ENCODE measurements at regions not wholly inside any gene's neighbourhood (a gene's known extent, or its start where the extent isn't known, plus 50 kb on each side); places are given as distances from the start of the nearest gene placed in this dataset.

DNA sequence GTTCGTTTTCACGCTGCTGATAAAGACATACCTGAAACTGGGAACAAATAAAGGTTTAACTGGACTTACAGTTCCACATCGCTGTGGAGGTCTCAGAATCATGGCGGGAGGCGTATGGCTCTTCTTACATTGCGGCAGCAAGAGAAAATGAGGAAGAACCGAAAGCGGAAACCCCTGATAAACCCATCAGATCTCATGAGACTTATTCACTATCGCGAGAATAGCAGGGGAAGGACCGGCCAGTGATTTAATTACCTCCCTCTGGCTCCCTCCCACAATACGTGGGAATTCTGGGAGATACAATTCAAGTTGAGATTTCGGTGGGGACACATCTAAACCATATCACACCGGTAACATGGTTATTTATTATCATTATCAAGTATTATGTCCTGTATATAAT is 2204.5 kb downstream of the ARAP2 start:
- TF ChIP-seq, protein P1, sequence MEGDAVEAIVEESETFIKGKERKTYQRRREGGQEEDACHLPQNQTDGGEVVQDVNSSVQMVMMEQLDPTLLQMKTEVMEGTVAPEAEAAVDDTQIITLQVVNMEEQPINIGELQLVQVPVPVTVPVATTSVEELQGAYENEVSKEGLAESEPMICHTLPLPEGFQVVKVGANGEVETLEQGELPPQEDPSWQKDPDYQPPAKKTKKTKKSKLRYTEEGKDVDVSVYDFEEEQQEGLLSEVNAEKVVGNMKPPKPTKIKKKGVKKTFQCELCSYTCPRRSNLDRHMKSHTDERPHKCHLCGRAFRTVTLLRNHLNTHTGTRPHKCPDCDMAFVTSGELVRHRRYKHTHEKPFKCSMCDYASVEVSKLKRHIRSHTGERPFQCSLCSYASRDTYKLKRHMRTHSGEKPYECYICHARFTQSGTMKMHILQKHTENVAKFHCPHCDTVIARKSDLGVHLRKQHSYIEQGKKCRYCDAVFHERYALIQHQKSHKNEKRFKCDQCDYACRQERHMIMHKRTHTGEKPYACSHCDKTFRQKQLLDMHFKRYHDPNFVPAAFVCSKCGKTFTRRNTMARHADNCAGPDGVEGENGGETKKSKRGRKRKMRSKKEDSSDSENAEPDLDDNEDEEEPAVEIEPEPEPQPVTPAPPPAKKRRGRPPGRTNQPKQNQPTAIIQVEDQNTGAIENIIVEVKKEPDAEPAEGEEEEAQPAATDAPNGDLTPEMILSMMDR (IDR thresholded peaks at IDR 0.05; ENCODE audit: insufficient read depth, low read depth, low read length): no peak
- no peak for DNase-seq (ENCODE audit: low read depth)
- no peak overlapping the region for H3K4me3 ChIP-seq (ENCODE audit: low read depth, low read length)

DNA sequence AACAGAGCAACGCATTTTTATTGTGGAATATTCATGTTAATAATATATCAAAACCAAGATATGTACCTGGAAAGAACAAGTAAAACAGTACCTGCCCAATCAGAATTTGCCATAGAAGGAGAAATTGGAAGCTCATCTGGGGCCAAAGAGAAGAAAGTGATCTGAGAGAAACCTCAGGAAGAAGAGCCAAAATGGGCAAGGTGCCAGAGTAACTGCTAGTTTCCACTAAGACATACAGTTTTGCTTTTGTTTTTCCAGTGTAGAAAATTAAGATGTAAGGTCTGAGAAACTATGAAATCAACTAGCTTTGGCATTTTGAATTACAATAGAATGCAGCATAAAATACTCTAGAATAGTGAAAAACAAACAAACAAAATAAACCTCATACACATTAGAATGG is 2201.2 kb downstream of the ARAP2 start:
- no peak overlapping the region for H3K4me3 ChIP-seq (ENCODE audit: low read depth, low read length)
- peak; percentile 31 for DNase-seq (ENCODE audit: low read depth)
- TF ChIP-seq, protein P1 (IDR thresholded peaks at IDR 0.05; ENCODE audit: insufficient read depth, low read depth, low read length): no peak

DNA sequence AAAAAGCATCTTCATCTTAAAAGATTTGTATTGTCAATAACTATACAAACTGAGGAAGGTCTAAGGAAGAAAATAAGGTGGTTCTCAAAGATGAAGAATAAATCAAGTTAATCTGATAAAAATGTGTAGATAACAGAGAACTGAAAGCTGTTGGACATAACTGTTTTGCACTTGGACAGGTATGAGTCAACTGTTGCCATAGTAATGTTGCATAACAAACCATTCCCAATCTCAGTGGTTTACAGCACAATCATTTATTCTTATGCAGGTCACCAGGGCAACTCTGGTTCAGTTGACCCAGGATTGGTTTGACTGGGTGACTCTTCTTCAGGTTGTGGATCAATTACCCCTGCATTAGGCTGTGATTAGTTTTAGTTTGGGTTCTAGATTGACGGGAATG is 2197.7 kb downstream of the ARAP2 start:
- no peak overlapping the region for H3K4me3 ChIP-seq (ENCODE audit: low read depth, low read length)
- TF ChIP-seq, protein P1 (IDR thresholded peaks at IDR 0.05; ENCODE audit: insufficient read depth, low read depth, low read length): no peak
- DNase-seq (ENCODE audit: low read depth): peak; percentile 67

GRCh38 chr4:34047363-34047762 is 2197.0 kb downstream of the ARAP2 start:
- DNase-seq (ENCODE audit: low read depth): no peak
- TF ChIP-seq, protein P1 (IDR thresholded peaks at IDR 0.05; ENCODE audit: insufficient read depth, low read depth, low read length): no peak
- H3K4me3 ChIP-seq (ENCODE audit: low read depth, low read length): no peak overlapping the region

DNA sequence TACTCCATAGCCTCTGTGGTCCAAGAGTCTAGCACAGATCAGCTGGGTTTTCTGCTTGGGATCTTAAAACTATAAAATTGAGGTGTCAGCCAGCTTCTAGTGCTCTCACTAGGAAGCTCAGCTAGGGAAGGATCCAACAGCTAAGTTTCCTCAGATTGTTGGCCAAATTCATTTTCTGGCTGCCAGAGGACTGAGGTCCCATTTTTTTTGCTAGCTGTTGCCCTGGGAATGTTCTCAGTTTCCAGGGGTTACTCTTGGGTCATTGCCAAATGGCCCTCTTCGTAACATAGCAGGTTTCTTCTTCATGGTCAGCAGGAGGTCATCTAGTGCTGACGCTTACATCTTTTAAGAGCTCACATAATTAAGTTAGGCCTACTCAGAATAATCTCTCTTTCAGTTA is 2178.2 kb downstream of the ARAP2 start:
- TF ChIP-seq, protein P1 (IDR thresholded peaks at IDR 0.05; ENCODE audit: insufficient read depth, low read depth, low read length): no peak

GRCh38 chr4:34091451-34091850 is 2152.9 kb downstream of the ARAP2 start:
- peak; percentile 5 for DNase-seq (ENCODE audit: low read depth)
- TF ChIP-seq, protein P1 (IDR thresholded peaks at IDR 0.05; ENCODE audit: insufficient read depth, low read depth, low read length): no peak
- no peak overlapping the region for H3K4me3 ChIP-seq (ENCODE audit: low read depth, low read length)

More for the DNA sequence above, 2178.2 kb downstream of the ARAP2 start:
- no peak for DNase-seq (ENCODE audit: low read depth)
- H3K4me3 ChIP-seq (ENCODE audit: low read depth, low read length): no peak overlapping the region

GRCh38 chr4:34094114-34094513 is 2150.2 kb downstream of the ARAP2 start:
- DNase-seq (ENCODE audit: low read depth): no peak
- TF ChIP-seq, protein P1 (IDR thresholded peaks at IDR 0.05; ENCODE audit: insufficient read depth, low read depth, low read length): no peak

More at GRCh38 chr4:34094114-34094513, 2150.2 kb downstream of the ARAP2 start:
- H3K4me3 ChIP-seq (ENCODE audit: low read depth, low read length): no peak overlapping the region
